KMS-11 (cell line): ENCODE measurements at regions not wholly inside any gene's neighbourhood (a gene's known extent, or its start where the extent isn't known, plus 50 kb on each side); places are given as distances from the start of the nearest gene placed in this dataset.
"Not testable (repeated sequence)": the region's sequence is repeated elsewhere in the genome, so short reads cannot be mapped to it uniquely, and the experiment has no call there.

ENCODE experiments used
- H2AFZ ChIP-seq: fragments of 200-600 bp; sonication (generic); 2 replicates; pipeline ENCODE4 v1.6.1; 2016; ENCODE audit warnings: antibody characterized with exemption, mixed run types, low read depth
- H3K27ac ChIP-seq: fragments of 200-600 bp; sonication (generic); 2 replicates; pipeline ENCODE4 v1.6.1; 2016; ENCODE audit warnings: mild to moderate bottlenecking, mixed run types
- H3K27me3 ChIP-seq: fragments of 200-600 bp; sonication (generic); 2 replicates; pipeline ENCODE4 v1.6.1; 2017; ENCODE audit warnings: mild to moderate bottlenecking, low read depth, mixed run types, moderate library complexity; ENCODE audit not compliant: insufficient read depth
- H3K36me3 ChIP-seq: fragments of 200-600 bp; sonication (generic); 2 replicates; pipeline ENCODE4 v1.6.1; 2017; ENCODE audit warnings: mild to moderate bottlenecking, mixed run types; ENCODE audit not compliant: insufficient read depth
- H3K4me1 ChIP-seq: fragments of 200-600 bp; sonication (generic); 2 replicates; pipeline ENCODE4 v1.6.1; 2016; ENCODE audit warnings: mild to moderate bottlenecking, low read depth, mixed run types; ENCODE audit not compliant: poor library complexity, severe bottlenecking
- H3K4me2 ChIP-seq: fragments of 200-600 bp; sonication (generic); 2 replicates; pipeline ENCODE4 v1.7.0; 2016; ENCODE audit warnings: mild to moderate bottlenecking, mixed run types
- H3K4me3 ChIP-seq: fragments of 200-600 bp; sonication (generic); IDR thresholded peaks from 2 replicates; pipeline ENCODE4 v1.6.1; 2017; ENCODE audit warnings: low read depth, low read length, mixed read lengths; ENCODE audit not compliant: insufficient read depth
- H3K79me2 ChIP-seq: fragments of 200-600 bp; sonication (generic); 2 replicates; pipeline ENCODE4 v1.6.1; 2016; ENCODE audit warnings: low read depth, mixed run types; ENCODE audit not compliant: insufficient read depth
- H3K9ac ChIP-seq: fragments of 200-600 bp; sonication (generic); 2 replicates; pipeline ENCODE4 v1.6.1; 2016; ENCODE audit warnings: mild to moderate bottlenecking, mixed run types
- H4K20me1 ChIP-seq: fragments of 200-600 bp; sonication (generic); 2 replicates; pipeline ENCODE4 v1.6.1; 2016; ENCODE audit warnings: mild to moderate bottlenecking, mixed run types; ENCODE audit not compliant: insufficient read depth
- CTCF ChIP-seq: fragments of 200-600 bp; sonication (generic); conservative IDR thresholded peaks from 2 replicates; pipeline ENCODE4 v1.6.1; 2017; ENCODE audit warnings: low read depth, mild to moderate bottlenecking, antibody characterized with exemption, low read length, moderate library complexity, mixed read lengths

- H3K4me3 ChIP-seq, H4K20me1 ChIP-seq, H3K79me2 ChIP-seq, H3K9ac ChIP-seq, H3K4me2 ChIP-seq, H3K4me1 ChIP-seq, H3K36me3 ChIP-seq, H2AFZ ChIP-seq, H3K27ac ChIP-seq, H3K27me3 ChIP-seq: not testable (repeated sequence)
Measured at GRCh38 chr15:22735067-22735466, 51.4 kb upstream of the NIPA1 start.

- Histone ChIP-seq H3K36me3 (no peaks in the 10 kb centered on the region), H3K4me2 (no peak overlapping the region), H3K4me3 (no peak overlapping the region), H3K4me1 (no peaks in the 10 kb centered on the region), H3K9ac (no peak overlapping the region), H3K27ac (no peak overlapping the region), H3K27me3 (no peaks in the 10 kb centered on the region), H2AFZ (no peak overlapping the region), H4K20me1 (no peaks in the 10 kb centered on the region), H3K79me2 (no peaks in the 10 kb centered on the region)
- TF ChIP-seq CTCF: no peak
Measured at GRCh38 chr15:22735781-22736180, 50.7 kb upstream of the NIPA1 start.

GRCh38 chr15:22736200-22736599, 50.2 kb upstream of the NIPA1 start:
- not testable (repeated sequence) for H2AFZ ChIP-seq, H3K79me2 ChIP-seq, H3K4me2 ChIP-seq, H3K27me3 ChIP-seq, H3K9ac ChIP-seq, H3K36me3 ChIP-seq, H3K4me3 ChIP-seq, H3K4me1 ChIP-seq, H4K20me1 ChIP-seq, H3K27ac ChIP-seq
